Hepatocyte (in vitro differentiated cells): ENCODE measurements at regions not wholly inside any gene's neighbourhood (a gene's known extent, or its start where the extent isn't known, plus 50 kb on each side); places are given as distances from the start of the nearest gene placed in this dataset.

Experiments used
- DNase-seq: peaks from one replicate; pipeline ENCODE4 v3.0.0-alpha.2; 2016; ENCODE audit warnings: low spot score
- H2AFZ ChIP-seq: fragments of 200-600 bp; sonication (generic); 2 replicates; pipeline ENCODE4 v1.6.0; 2016; ENCODE audit warnings: antibody characterized with exemption, mild to moderate bottlenecking
- H3K27ac ChIP-seq: fragments of 200-600 bp; sonication (generic); 2 replicates; pipeline ENCODE4 v1.5.1; 2016; ENCODE audit warnings: mild to moderate bottlenecking
- H3K27me3 ChIP-seq: fragments of 200-600 bp; sonication (generic); 2 replicates; pipeline ENCODE4 v1.6.1; 2016
- H3K36me3 ChIP-seq: fragments of 200-600 bp; sonication (generic); replicated peaks from 2 replicates; pipeline ENCODE4 v1.5.1; 2016; ENCODE audit warnings: low read depth; ENCODE audit not compliant: insufficient read depth
- H3K4me1 ChIP-seq: fragments of 200-600 bp; sonication (generic); 2 replicates; pipeline ENCODE4 v1.5.1; 2016; ENCODE audit warnings: mild to moderate bottlenecking, moderate library complexity; ENCODE audit not compliant: insufficient read depth
- H3K4me2 ChIP-seq: fragments of 200-600 bp; sonication (generic); 2 replicates; pipeline ENCODE4 v1.6.0; 2016
- H3K4me3 ChIP-seq: fragments of 200-600 bp; sonication (generic); 2 replicates; pipeline ENCODE4 v1.5.1; 2016; ENCODE audit warnings: mild to moderate bottlenecking
- H3K79me2 ChIP-seq: fragments of 200-600 bp; sonication (generic); 2 replicates; pipeline ENCODE4 v1.6.0; 2017; ENCODE audit warnings: mild to moderate bottlenecking
- H3K9me2 ChIP-seq: fragments of 200-600 bp; sonication (generic); replicated peaks from 2 replicates; pipeline ENCODE4 v1.6.0; 2017; ENCODE audit warnings: mild to moderate bottlenecking; ENCODE audit not compliant: insufficient read depth
- H3K9me3 ChIP-seq: fragments of 200-600 bp; sonication (generic); 2 replicates; pipeline ENCODE4 v1.5.1; 2016; ENCODE audit warnings: low read depth, mild to moderate bottlenecking
- H4K20me1 ChIP-seq: fragments of 200-600 bp; sonication (generic); 2 replicates; pipeline ENCODE4 v1.6.0; 2016; ENCODE audit warnings: mild to moderate bottlenecking; ENCODE audit not compliant: insufficient read depth, poor library complexity, severe bottlenecking
- CTCF ChIP-seq: fragments of 200-600 bp; sonication (generic); IDR thresholded peaks from 2 replicates; pipeline ENCODE4 v1.5.1; 2016; ENCODE audit warnings: antibody characterized with exemption, mild to moderate bottlenecking; ENCODE audit not compliant: poor library complexity
- EZH2 ChIP-seq: fragments of 200-600 bp; sonication (generic); IDR thresholded peaks from 2 replicates; pipeline ENCODE4 v1.6.1; 2016; ENCODE audit warnings: antibody characterized with exemption, mild to moderate bottlenecking, borderline replicate concordance
- EZH2phosphoT487 ChIP-seq: fragments of 200-600 bp; sonication (generic); IDR thresholded peaks from one replicate; pipeline ENCODE4 v1.6.1; 2018; ENCODE audit warnings: antibody characterized with exemption, mild to moderate bottlenecking, low read depth, moderate library complexity; ENCODE audit not compliant: unreplicated experiment, severe bottlenecking
- WGBS: methylation state at CpG from one replicate; pipeline ENCODE4 v1.1.6; 2016; ENCODE audit warnings: low lambda C conversion rate; ENCODE audit errors: missing lambda C conversion rate; 5-methylcytosine and 5-hydroxymethylcytosine counted together

- no peak overlapping the region for H3K4me2 ChIP-seq
- H3K9me3 ChIP-seq: no peaks in the 10 kb centered on the region
- H4K20me1 ChIP-seq: no peaks in the 10 kb centered on the region
- no peak overlapping the region for H3K4me3 ChIP-seq
- TF ChIP-seq CTCF (no peak), EZH2 (no peak)
- H3K4me1 ChIP-seq: no peaks in the 10 kb centered on the region
- DNase-seq: no peak
- 94% methylated on average over 5 of the region's 5 CpGs for WGBS
- no peak overlapping the region for H2AFZ ChIP-seq
- H3K79me2 ChIP-seq: no peaks in the 10 kb centered on the region
- H3K9me2 ChIP-seq: no peaks in the 10 kb centered on the region
- no peak overlapping the region for H3K27ac ChIP-seq
- no peaks in the 10 kb centered on the region for H3K36me3 ChIP-seq
- no peaks in the 10 kb centered on the region for H3K27me3 ChIP-seq
Measured at GRCh38 chr1:208743361-208743760, 499.2 kb upstream of the PLXNA2 start.

- Histone ChIP-seq H3K9me3 (no peaks in the 10 kb centered on the region), H3K79me2 (no peaks in the 10 kb centered on the region)
- TF ChIP-seq EZH2phosphoT487 (no peak), CTCF (no peak), EZH2 (no peak)
Measured at GRCh38 chr1:208747979-208748378, 503.8 kb upstream of the PLXNA2 start.

GRCh38 chr1:208748387-208749165 is 504.4 kb upstream of the PLXNA2 start:
- Histone ChIP-seq H4K20me1 (no peaks in the 10 kb centered on the region), H3K79me2 (no peaks in the 10 kb centered on the region), H2AFZ (no peak overlapping the region), H3K4me2 (peak overlapping the region; percentile 60), H3K9me2 (no peaks in the 10 kb centered on the region), H3K36me3 (no peaks in the 10 kb centered on the region), H3K27ac (no peak overlapping the region), H3K9me3 (no peaks in the 10 kb centered on the region), H3K4me3 (no peak overlapping the region), H3K4me1 (no peaks in the 10 kb centered on the region), H3K27me3 (no peaks in the 10 kb centered on the region)
- TF ChIP-seq CTCF (no peak), EZH2phosphoT487 (no peak), EZH2 (no peak)
- DNase-seq: no peak
- 86% methylated on average over 6 of the region's 6 CpGs for WGBS

More at GRCh38 chr1:208747979-208748378, 503.8 kb upstream of the PLXNA2 start:
- H3K4me3 ChIP-seq: no peak overlapping the region
- no peak for DNase-seq
- no peak overlapping the region for H2AFZ ChIP-seq
- H3K4me1 ChIP-seq: no peaks in the 10 kb centered on the region
- no peaks in the 10 kb centered on the region for H4K20me1 ChIP-seq
- no peak overlapping the region for H3K27ac ChIP-seq
- no peaks in the 10 kb centered on the region for H3K36me3 ChIP-seq
- WGBS: 48% methylated on average over 6 of the region's 6 CpGs
- H3K4me2 ChIP-seq: peak overlapping the region; percentile 60
- no peaks in the 10 kb centered on the region for H3K9me2 ChIP-seq
- H3K27me3 ChIP-seq: no peaks in the 10 kb centered on the region
